ENCODE measurements at regions not wholly inside any gene's neighbourhood (a gene's known extent, or its start where the extent isn't known, plus 50 kb on each side); places are given as distances from the start of the nearest gene placed in this dataset.

GRCh38 chr4:152079543-152080293, 318.9 kb upstream of the GATB start:
- H3K36me3 ChIP-seq, result no peaks in the 10 kb centered on the region
- TF ChIP-seq CTCF (IDR thresholded peaks at IDR 0.05), result no peak
- no peak for TF ChIP-seq EZH2phosphoT487 (IDR thresholded peaks at IDR 0.05)
- TF ChIP-seq EZH2 (IDR thresholded peaks at IDR 0.05), result no peak
- H3K9ac ChIP-seq, result no peak overlapping the region
- no peak overlapping the region for H3K4me3 Mint-ChIP-seq
- H4K20me1 ChIP-seq (ENCODE audit: low read depth), result no peaks in the 10 kb centered on the region
- H2AFZ ChIP-seq (replicated peaks), result no peak overlapping the region
- H3K27ac ChIP-seq, result no peak overlapping the region
- H3K36me3 Mint-ChIP-seq, result no peaks in the 10 kb centered on the region
- peaks cover 7% of the 10 kb centered on the region for H3K4me1 Mint-ChIP-seq
- H3K9me3 Mint-ChIP-seq, result peaks cover 4% of the 10 kb centered on the region
- H3F3A ChIP-seq (ENCODE audit: low read depth), result no peaks in the 10 kb centered on the region
- H3K4me2 ChIP-seq, result no peak overlapping the region
- H3K4me3 ChIP-seq, result no peak overlapping the region
- peaks cover 9% of the 10 kb centered on the region for H3K4me1 ChIP-seq
- no peaks in the 10 kb centered on the region for H3K27me3 ChIP-seq
- H3K79me2 ChIP-seq (ENCODE audit: low read depth), result no peaks in the 10 kb centered on the region
- H3K9me3 ChIP-seq (ENCODE audit: low read depth), result no peaks in the 10 kb centered on the region
- peaks cover 7% of the 10 kb centered on the region for H3K27me3 Mint-ChIP-seq (ENCODE audit: insufficient read depth, low read depth)
- H3K27ac Mint-ChIP-seq, result no peak overlapping the region
- DNase-seq (ENCODE audit: low spot score), result no peak

DNA sequence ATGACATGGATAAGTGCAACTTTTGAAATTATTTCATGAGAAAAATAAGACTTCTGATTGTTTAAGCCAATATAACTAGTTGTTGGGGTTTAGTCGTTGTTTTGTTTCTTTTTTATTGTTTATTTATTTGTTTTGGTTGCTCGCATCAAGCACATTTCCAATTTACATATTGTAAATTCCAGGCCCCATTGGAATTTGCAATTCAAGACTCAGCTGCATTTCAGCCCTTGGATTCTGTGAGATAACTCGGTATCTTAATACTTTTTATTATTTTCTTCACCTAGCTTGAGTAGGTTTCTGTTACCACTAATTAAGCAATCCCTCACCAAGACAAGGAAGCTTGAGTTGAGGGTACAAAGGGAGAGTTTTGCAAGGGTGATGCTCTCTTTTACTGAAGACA, 318.3 kb upstream of the GATB start:
- Histone ChIP-seq H4K20me1 (ENCODE audit: low read depth) (no peaks in the 10 kb centered on the region), H3K79me2 (ENCODE audit: low read depth) (no peaks in the 10 kb centered on the region), H3K4me2 (no peak overlapping the region), H3K4me1 (peaks cover 9% of the 10 kb centered on the region), H3K36me3 (no peaks in the 10 kb centered on the region), H3K27me3 (no peaks in the 10 kb centered on the region), H3F3A (ENCODE audit: low read depth) (no peaks in the 10 kb centered on the region), H3K9ac (no peak overlapping the region), H3K4me3 (no peak overlapping the region), H3K9me3 (ENCODE audit: low read depth) (no peaks in the 10 kb centered on the region), H2AFZ (replicated peaks) (no peak overlapping the region), H3K27ac (no peak overlapping the region)
- Mint-ChIP-seq H3K9me3 (peaks cover 4% of the 10 kb centered on the region), H3K4me3 (no peak overlapping the region), H3K27me3 (ENCODE audit: insufficient read depth, low read depth) (peaks cover 7% of the 10 kb centered on the region), H3K27ac (no peak overlapping the region), H3K36me3 (no peaks in the 10 kb centered on the region), H3K4me1 (peaks cover 11% of the 10 kb centered on the region)
- no peak for TF ChIP-seq CTCF (IDR thresholded peaks at IDR 0.05)
- TF ChIP-seq EZH2 (IDR thresholded peaks at IDR 0.05), result no peak
- DNase-seq (ENCODE audit: low spot score), result no peak

DNA sequence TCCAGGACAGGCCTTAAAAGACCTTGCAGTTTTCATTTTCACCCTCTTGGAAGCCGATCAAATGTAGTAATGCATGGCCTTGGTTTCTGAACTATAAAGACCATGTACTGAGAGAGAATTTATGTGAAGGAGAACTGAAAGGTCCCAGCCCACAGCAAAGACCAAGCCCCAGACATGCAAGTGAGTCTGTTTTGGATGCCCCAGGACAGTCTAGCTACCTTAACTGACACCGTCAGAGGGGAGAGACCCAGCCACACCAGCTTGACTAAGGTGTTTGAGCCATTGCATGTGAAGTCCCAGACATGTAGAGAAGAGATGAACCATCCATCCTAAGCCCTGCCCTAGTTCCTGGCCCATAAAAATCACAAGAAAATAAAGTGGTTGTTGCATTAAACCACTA, 316.8 kb upstream of the GATB start:
- Histone ChIP-seq H3F3A (ENCODE audit: low read depth) (no peaks in the 10 kb centered on the region), H3K27me3 (no peaks in the 10 kb centered on the region), H3K9me3 (ENCODE audit: low read depth) (no peaks in the 10 kb centered on the region), H3K4me3 (no peak overlapping the region), H4K20me1 (ENCODE audit: low read depth) (no peaks in the 10 kb centered on the region), H3K79me2 (ENCODE audit: low read depth) (no peaks in the 10 kb centered on the region), H3K4me1 (peaks cover 15% of the 10 kb centered on the region), H3K4me2 (no peak overlapping the region), H3K36me3 (no peaks in the 10 kb centered on the region), H3K9ac (no peak overlapping the region), H3K27ac (no peak overlapping the region), H2AFZ (replicated peaks) (no peak overlapping the region)
- no peak overlapping the region for H3K4me3 Mint-ChIP-seq
- peaks cover 11% of the 10 kb centered on the region for H3K27me3 Mint-ChIP-seq (ENCODE audit: insufficient read depth, low read depth)
- no peak for DNase-seq (ENCODE audit: low spot score)
- H3K27ac Mint-ChIP-seq, result no peak overlapping the region
- peaks cover 4% of the 10 kb centered on the region for H3K9me3 Mint-ChIP-seq
- no peak for TF ChIP-seq CTCF (IDR thresholded peaks at IDR 0.05)
- no peak for TF ChIP-seq EZH2 (IDR thresholded peaks at IDR 0.05)
- no peak for TF ChIP-seq EZH2phosphoT487 (IDR thresholded peaks at IDR 0.05)
- H3K4me1 Mint-ChIP-seq, result peaks cover 26% of the 10 kb centered on the region
- H3K36me3 Mint-ChIP-seq, result no peaks in the 10 kb centered on the region
